ENCODE measurements at regions not wholly inside any gene's neighbourhood (a gene's known extent, or its start where the extent isn't known, plus 50 kb on each side); places are given as distances from the start of the nearest gene placed in this dataset.

DNA sequence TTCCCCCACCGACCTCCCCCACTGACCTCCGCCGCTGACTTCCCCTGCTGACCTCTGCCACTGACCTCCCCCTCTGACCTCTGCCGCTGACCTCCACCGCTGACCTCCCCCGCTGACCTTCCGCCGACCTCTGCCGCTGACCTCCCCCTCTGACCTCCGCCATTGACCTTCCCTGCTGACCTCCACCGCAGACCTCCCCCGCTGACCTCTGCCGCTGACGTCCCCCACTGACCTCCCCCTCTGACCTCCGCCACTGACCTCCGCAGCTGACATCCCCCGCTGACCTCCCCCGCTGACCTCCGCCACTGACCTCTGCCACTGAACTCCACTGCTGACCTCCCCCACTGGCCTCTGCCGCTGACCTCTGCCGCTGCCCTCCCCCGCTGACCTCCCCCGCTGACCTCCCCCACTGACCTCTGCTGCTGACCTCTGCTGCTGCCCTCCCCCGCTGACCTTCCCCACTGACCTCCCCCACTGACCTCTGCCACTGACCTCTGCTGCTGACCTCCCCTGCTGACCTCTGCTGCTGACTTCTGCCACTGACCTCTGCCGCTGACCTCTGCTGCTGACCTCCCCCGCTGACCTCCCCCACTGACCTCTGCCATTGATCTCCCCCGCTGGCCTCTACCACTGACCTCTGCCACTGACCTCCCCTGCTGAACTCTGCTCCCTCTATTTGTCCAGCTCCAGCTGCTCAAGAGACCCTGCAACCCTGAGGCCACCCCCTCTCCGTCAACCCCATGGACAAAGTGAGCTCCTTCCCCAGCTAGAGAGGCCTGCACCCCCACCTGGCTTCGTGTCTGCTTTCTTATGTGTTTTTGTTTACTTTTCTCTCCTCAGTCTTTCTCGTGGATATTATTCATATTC lies 91.4 kb upstream of the AFDN start:
- 77% methylated on average over 16 of the region's 30 CpGs for WGBS (ENCODE audit: insufficient coverage)
- Histone ChIP-seq H3K9me3 (replicated peaks; ENCODE audit: control insufficient read depth, low read depth, low read length) (no peaks in the 10 kb centered on the region), H3K4me3 (ENCODE audit: low read length) (no peak overlapping the region), H3K27me3 (ENCODE audit: control insufficient read depth, insufficient read depth, low read length) (peaks cover 5% of the 10 kb centered on the region), H3K36me3 (ENCODE audit: control insufficient read depth, insufficient read depth, low read length) (no peaks in the 10 kb centered on the region), H3K27ac (ENCODE audit: low read length) (no peak overlapping the region), H3K4me1 (ENCODE audit: control insufficient read depth, insufficient read depth, low read length) (peaks cover 9% of the 10 kb centered on the region)
- DNase-seq: no peak

DNA sequence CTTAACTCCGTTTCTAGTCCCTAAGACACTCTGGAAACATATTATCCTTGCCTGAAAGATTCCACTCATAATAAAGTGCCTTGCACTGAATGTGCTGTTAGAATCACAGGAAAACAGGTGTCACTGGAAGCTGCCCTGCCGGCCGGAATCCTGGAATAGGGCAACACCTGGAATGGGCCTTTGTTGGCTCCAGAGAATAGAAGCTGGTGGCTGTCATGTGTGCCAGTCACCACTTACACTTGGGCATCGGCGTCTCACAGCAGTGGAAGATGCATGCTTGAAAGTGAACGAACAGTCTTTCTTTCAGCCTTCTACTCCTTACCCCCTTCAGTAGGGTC lies 90.8 kb upstream of the AFDN start:
- H3K27me3 ChIP-seq (ENCODE audit: control insufficient read depth, insufficient read depth, low read length): peaks cover 5% of the 10 kb centered on the region
- no peaks in the 10 kb centered on the region for H3K36me3 ChIP-seq (ENCODE audit: control insufficient read depth, insufficient read depth, low read length)
- no peak overlapping the region for H3K4me3 ChIP-seq (ENCODE audit: low read length)
- H3K4me1 ChIP-seq (ENCODE audit: control insufficient read depth, insufficient read depth, low read length): peaks cover 9% of the 10 kb centered on the region
- WGBS (ENCODE audit: insufficient coverage): 42% methylated on average over 3 of the region's 6 CpGs
- no peaks in the 10 kb centered on the region for H3K9me3 ChIP-seq (replicated peaks; ENCODE audit: control insufficient read depth, low read depth, low read length)
- no peak for DNase-seq
- H3K27ac ChIP-seq (ENCODE audit: low read length): no peak overlapping the region

DNA sequence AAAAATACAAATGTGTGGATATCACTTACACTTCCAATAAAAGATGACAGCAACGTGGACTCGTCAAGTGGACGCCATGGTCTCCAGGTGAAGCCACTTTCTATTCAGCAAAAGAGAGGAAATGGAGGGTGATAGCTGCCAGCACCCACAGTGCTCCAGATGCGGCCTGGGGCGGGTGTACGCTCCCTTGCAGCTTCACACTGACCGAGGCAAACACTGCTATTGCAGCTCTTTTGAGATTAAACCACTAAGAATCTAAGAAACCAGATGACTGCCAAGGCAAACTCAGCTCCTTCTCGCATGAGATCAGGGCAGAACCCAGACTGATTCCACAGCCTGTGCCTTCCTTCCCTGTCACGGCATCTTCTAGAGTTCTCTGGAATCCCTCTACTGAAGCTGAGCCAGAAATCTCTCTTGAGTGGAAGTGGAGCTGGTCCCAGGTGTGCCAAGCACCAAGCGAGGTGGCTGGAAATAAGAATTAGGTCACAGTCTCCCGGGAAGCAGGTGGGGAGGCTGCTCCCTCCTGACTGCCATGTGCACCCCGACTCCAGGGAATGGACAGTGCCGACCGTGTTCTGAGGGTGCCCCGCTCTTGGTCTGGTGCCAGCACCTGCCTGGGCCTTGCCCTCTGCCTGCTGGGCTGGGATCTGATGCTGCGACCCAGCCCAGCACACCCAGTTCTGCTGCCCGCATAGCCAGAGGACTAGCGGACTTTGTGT lies 90.1 kb upstream of the AFDN start:
- Histone ChIP-seq H3K4me1 (ENCODE audit: control insufficient read depth, insufficient read depth, low read length) (peaks cover 9% of the 10 kb centered on the region), H3K36me3 (ENCODE audit: control insufficient read depth, insufficient read depth, low read length) (no peaks in the 10 kb centered on the region), H3K4me3 (ENCODE audit: low read length) (no peak overlapping the region), H3K27me3 (ENCODE audit: control insufficient read depth, insufficient read depth, low read length) (peaks cover 5% of the 10 kb centered on the region), H3K27ac (ENCODE audit: low read length) (no peak overlapping the region), H3K9me3 (replicated peaks; ENCODE audit: control insufficient read depth, low read depth, low read length) (no peaks in the 10 kb centered on the region)
- DNase-seq: no peak
- WGBS (ENCODE audit: insufficient coverage): 71% methylated on average over 16 of the region's 18 CpGs

DNA sequence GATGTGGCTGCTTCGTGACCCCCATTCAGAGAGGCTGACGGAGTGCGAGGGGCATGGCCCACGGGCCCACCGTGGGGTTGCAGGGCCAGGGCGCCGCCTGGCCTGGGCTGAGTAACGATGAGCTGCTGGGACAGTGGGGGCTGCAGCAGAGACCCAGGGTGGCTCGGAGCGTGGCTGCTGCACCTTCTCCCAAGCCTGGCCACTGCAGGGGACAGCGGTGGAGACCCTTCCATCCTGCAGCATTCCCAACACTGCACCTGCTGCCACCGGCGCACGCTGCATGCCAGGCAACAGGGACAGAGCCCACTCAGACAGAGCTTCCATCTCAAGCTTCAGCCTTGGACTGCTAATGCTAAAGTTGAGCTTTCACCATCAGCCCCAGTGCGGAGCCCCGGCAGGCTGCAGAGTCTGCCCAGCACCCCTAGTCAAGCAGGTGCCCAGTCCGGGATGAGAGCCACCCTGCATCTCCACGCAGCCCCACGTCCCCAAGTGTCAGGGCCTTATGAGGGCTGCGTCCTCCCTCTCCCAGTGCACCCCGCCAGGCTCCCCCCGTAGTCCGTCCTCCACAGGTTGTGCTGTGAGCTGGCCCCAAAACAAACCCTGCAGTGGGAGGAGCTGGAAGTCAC lies 89.4 kb upstream of the AFDN start:
- Histone ChIP-seq H3K4me3 (ENCODE audit: low read length) (no peak overlapping the region), H3K4me1 (ENCODE audit: control insufficient read depth, insufficient read depth, low read length) (peaks cover 9% of the 10 kb centered on the region), H3K36me3 (ENCODE audit: control insufficient read depth, insufficient read depth, low read length) (no peaks in the 10 kb centered on the region), H3K9me3 (replicated peaks; ENCODE audit: control insufficient read depth, low read depth, low read length) (no peaks in the 10 kb centered on the region), H3K27ac (ENCODE audit: low read length) (no peak overlapping the region), H3K27me3 (ENCODE audit: control insufficient read depth, insufficient read depth, low read length) (peaks cover 5% of the 10 kb centered on the region)
- DNase-seq: no peak
- 88% methylated on average over 23 of the region's 23 CpGs for WGBS (ENCODE audit: insufficient coverage)

- 79% methylated on average over 11 of the region's 13 CpGs for WGBS (ENCODE audit: insufficient coverage)
- H3K4me1 ChIP-seq (ENCODE audit: control insufficient read depth, insufficient read depth, low read length): peaks cover 9% of the 10 kb centered on the region
Measured at GRCh38 chr6:167738386-167738785, 88.3 kb upstream of the AFDN start.

DNA sequence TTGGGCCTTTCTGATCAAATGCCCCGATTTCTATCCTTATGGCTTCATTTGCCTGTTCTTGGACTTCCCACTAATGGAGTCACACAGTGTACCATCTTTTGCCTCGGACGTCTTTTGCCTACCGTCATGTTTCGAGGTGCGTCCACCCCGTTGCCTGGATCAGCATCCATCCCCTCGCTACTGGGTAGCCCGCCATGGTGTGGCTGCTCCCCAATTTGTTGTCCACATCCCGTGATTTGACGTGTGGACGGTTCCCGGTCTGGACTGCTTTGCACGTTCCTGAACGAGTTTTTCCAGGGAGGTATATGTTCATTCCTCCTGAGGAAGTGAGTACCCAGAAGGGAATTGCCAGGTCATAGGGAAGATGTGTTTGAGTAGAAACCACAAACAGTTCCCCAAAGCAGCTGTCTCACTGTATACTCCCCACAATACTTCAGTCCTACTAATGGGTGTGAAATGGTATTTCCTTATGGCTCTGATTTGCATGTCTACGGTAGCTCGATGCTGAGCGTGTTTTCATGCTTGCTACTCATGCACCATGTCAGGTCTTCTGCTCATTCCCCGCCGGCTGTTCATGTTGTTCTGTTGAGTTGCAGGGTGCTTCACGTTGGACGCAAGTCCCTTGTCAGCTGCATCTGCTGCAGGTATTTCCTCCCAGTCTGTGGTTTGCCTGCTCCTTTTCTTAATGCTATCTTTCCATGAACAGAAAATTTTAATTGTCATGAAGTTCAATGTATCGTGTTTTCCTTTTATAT lies 86.8 kb upstream of the AFDN start:
- 92% methylated on average over 21 of the region's 23 CpGs for WGBS (ENCODE audit: insufficient coverage)
- no peak overlapping the region for H3K4me3 ChIP-seq (ENCODE audit: low read length)
- H3K27ac ChIP-seq (ENCODE audit: low read length): no peak overlapping the region
- H3K36me3 ChIP-seq (ENCODE audit: control insufficient read depth, insufficient read depth, low read length): no peaks in the 10 kb centered on the region
- H3K9me3 ChIP-seq (replicated peaks; ENCODE audit: control insufficient read depth, low read depth, low read length): no peaks in the 10 kb centered on the region
- H3K27me3 ChIP-seq (ENCODE audit: control insufficient read depth, insufficient read depth, low read length): peaks cover 9% of the 10 kb centered on the region
- no peak for DNase-seq
- no peaks in the 10 kb centered on the region for H3K4me1 ChIP-seq (ENCODE audit: control insufficient read depth, insufficient read depth, low read length)

More at GRCh38 chr6:167738386-167738785, 88.3 kb upstream of the AFDN start:
- peaks cover 5% of the 10 kb centered on the region for H3K27me3 ChIP-seq (ENCODE audit: control insufficient read depth, insufficient read depth, low read length)
- no peaks in the 10 kb centered on the region for H3K9me3 ChIP-seq (replicated peaks; ENCODE audit: control insufficient read depth, low read depth, low read length)
- DNase-seq: no peak
- no peak overlapping the region for H3K27ac ChIP-seq (ENCODE audit: low read length)
- no peak overlapping the region for H3K4me3 ChIP-seq (ENCODE audit: low read length)
- H3K36me3 ChIP-seq (ENCODE audit: control insufficient read depth, insufficient read depth, low read length): no peaks in the 10 kb centered on the region

DNA sequence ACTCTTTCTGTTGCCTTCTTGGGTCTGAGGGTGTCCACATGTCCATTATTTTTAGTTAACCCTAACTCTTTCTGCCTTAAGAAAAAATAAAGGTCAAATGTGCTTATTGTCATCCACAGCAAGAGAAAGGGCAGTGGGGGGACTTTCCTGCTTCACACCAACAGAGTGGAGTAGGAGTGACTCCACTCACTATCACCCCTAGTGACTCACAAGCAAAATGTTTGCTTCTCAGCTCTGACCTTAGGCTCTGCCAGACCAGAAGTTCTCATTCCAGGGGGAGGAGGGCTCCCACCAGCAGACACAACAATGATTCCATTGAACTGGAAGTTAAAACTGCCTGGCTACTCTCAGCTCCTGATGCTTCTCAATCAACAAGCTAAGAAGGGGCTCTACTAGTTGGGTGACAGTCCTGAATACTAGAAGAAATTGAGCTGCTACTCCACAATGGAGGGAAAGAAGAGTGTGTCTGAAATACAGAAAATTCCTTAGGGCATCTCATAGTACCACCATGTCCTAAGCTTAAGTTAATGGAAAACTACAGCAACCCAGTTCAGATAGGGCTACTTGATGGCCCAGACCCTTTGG lies 83.9 kb upstream of the AFDN start:
- H3K27me3 ChIP-seq (ENCODE audit: control insufficient read depth, insufficient read depth, low read length): peaks cover 15% of the 10 kb centered on the region
- no peak overlapping the region for H3K27ac ChIP-seq (ENCODE audit: low read length)
- no peaks in the 10 kb centered on the region for H3K36me3 ChIP-seq (ENCODE audit: control insufficient read depth, insufficient read depth, low read length)
- DNase-seq: no peak
- no peaks in the 10 kb centered on the region for H3K9me3 ChIP-seq (replicated peaks; ENCODE audit: control insufficient read depth, low read depth, low read length)
- H3K4me3 ChIP-seq (ENCODE audit: low read length): no peak overlapping the region
- peaks cover 8% of the 10 kb centered on the region for H3K4me1 ChIP-seq (ENCODE audit: control insufficient read depth, insufficient read depth, low read length)

GRCh38 chr6:167744681-167745669 lies 81.7 kb upstream of the AFDN start:
- peaks cover 20% of the 10 kb centered on the region for H3K27me3 ChIP-seq (ENCODE audit: control insufficient read depth, insufficient read depth, low read length)
- H3K9me3 ChIP-seq (replicated peaks; ENCODE audit: control insufficient read depth, low read depth, low read length): no peaks in the 10 kb centered on the region
- H3K4me3 ChIP-seq (ENCODE audit: low read length): no peak overlapping the region
- H3K27ac ChIP-seq (ENCODE audit: low read length): no peak overlapping the region
- H3K4me1 ChIP-seq (ENCODE audit: control insufficient read depth, insufficient read depth, low read length): peaks cover 14% of the 10 kb centered on the region
- no peak for DNase-seq
- WGBS (ENCODE audit: insufficient coverage): 55% methylated on average over 7 of the region's 16 CpGs
- H3K36me3 ChIP-seq (ENCODE audit: control insufficient read depth, insufficient read depth, low read length): no peaks in the 10 kb centered on the region
